Type B pancreatic cell (in vitro differentiated cells): ENCODE measurements at regions not wholly inside any gene's neighbourhood (a gene's known extent, or its start where the extent isn't known, plus 50 kb on each side); places are given as distances from the start of the nearest gene placed in this dataset.

Experiments used
- DNase-seq: peaks from one replicate; pipeline ENCODE4 v3.0.0; 2021; ENCODE audit warnings: mixed read lengths; ENCODE audit not compliant: unreplicated experiment; ENCODE audit errors: extremely low spot score
- H3K27ac Mint-ChIP-seq: 2 replicates; pipeline ENCODE4 v1.8.0; 2021; ENCODE audit warnings: mild to moderate bottlenecking, mixed read lengths
- H3K27me3 Mint-ChIP-seq: 2 replicates; pipeline ENCODE4 v1.8.0; 2021; ENCODE audit warnings: mixed read lengths
- H3K36me3 Mint-ChIP-seq: 2 replicates; pipeline ENCODE4 v1.8.0; 2021; ENCODE audit warnings: mixed read lengths
- H3K4me1 Mint-ChIP-seq: one replicate; pipeline ENCODE4 v1.8.0; 2021; ENCODE audit warnings: mixed read lengths; ENCODE audit not compliant: unreplicated experiment
- H3K4me3 Mint-ChIP-seq: 2 replicates; pipeline ENCODE4 v1.8.0; 2021; ENCODE audit warnings: mild to moderate bottlenecking, mixed read lengths
- H3K9me3 Mint-ChIP-seq: 2 replicates; pipeline ENCODE4 v1.8.0; 2021; ENCODE audit warnings: mixed read lengths
- CTCF ChIP-seq: fragments of 200-600 bp; sonication (generic); conservative IDR thresholded peaks from 2 replicates; pipeline ENCODE4 v1.5.0; 2021; ENCODE audit warnings: antibody characterized with exemption, mild to moderate bottlenecking

GRCh38 chrX:39438603-39439602, 637.6 kb downstream of the MID1IP1 start:
- H3K9me3 Mint-ChIP-seq: peaks cover 3% of the 10 kb centered on the region
- no peak overlapping the region for H3K4me3 Mint-ChIP-seq
- no peak overlapping the region for H3K27ac Mint-ChIP-seq
- H3K27me3 Mint-ChIP-seq: no peaks in the 10 kb centered on the region
- peaks cover 20% of the 10 kb centered on the region for H3K4me1 Mint-ChIP-seq
- no peak for DNase-seq
- no peak for TF ChIP-seq CTCF
- no peaks in the 10 kb centered on the region for H3K36me3 Mint-ChIP-seq

GRCh38 chrX:39439906-39440798, 638.9 kb downstream of the MID1IP1 start:
- TF ChIP-seq CTCF: no peak
- Mint-ChIP-seq H3K9me3 (peaks cover 5% of the 10 kb centered on the region), H3K4me1 (peaks cover 20% of the 10 kb centered on the region), H3K36me3 (no peaks in the 10 kb centered on the region), H3K27me3 (no peaks in the 10 kb centered on the region), H3K27ac (peak overlapping the region; percentile 29), H3K4me3 (no peak overlapping the region)
- no peak for DNase-seq

- Mint-ChIP-seq H3K4me1 (peaks cover 20% of the 10 kb centered on the region), H3K27me3 (no peaks in the 10 kb centered on the region), H3K9me3 (peaks cover 5% of the 10 kb centered on the region), H3K27ac (no peak overlapping the region), H3K4me3 (no peak overlapping the region), H3K36me3 (no peaks in the 10 kb centered on the region)
- no peak for TF ChIP-seq CTCF
- DNase-seq: no peak
These were observed 639.6 kb downstream of the MID1IP1 start for GRCh38 chrX:39440799-39441284.

GRCh38 chrX:39442332-39442731, 641.1 kb downstream of the MID1IP1 start:
- no peak for TF ChIP-seq CTCF

GRCh38 chrX:39443240-39443639, 642.0 kb downstream of the MID1IP1 start:
- no peak for TF ChIP-seq CTCF
- Mint-ChIP-seq H3K9me3 (peaks cover 9% of the 10 kb centered on the region), H3K36me3 (no peaks in the 10 kb centered on the region), H3K27ac (no peak overlapping the region), H3K27me3 (no peaks in the 10 kb centered on the region), H3K4me3 (no peak overlapping the region), H3K4me1 (peaks cover 18% of the 10 kb centered on the region)
- no peak for DNase-seq

More at GRCh38 chrX:39442332-39442731, 641.1 kb downstream of the MID1IP1 start:
- Mint-ChIP-seq H3K4me1 (peaks cover 20% of the 10 kb centered on the region), H3K27me3 (no peaks in the 10 kb centered on the region), H3K27ac (no peak overlapping the region), H3K36me3 (no peaks in the 10 kb centered on the region), H3K9me3 (peaks cover 9% of the 10 kb centered on the region), H3K4me3 (no peak overlapping the region)
- DNase-seq: no peak
